ENCODE measurements at regions not wholly inside any gene's neighbourhood (a gene's known extent, or its start where the extent isn't known, plus 50 kb on each side); places are given as distances from the start of the nearest gene placed in this dataset.
"Not testable (repeated sequence)": the region's sequence is repeated elsewhere in the genome, so short reads cannot be mapped to it uniquely, and the experiment has no call there.

- no peaks in the 10 kb centered on the region for H3K9me3 ChIP-seq (ENCODE audit: insufficient read depth, low read length)
- H3K4me1 ChIP-seq (ENCODE audit: insufficient read depth, insufficient read length) = no peaks in the 10 kb centered on the region
- no peaks in the 10 kb centered on the region for H3K36me3 ChIP-seq (ENCODE audit: insufficient read depth, insufficient read length, low read length)
- H3K4me3 ChIP-seq (ENCODE audit: insufficient read length, low read depth) = no peak overlapping the region
- TF ChIP-seq ZNF274 (IDR thresholded peaks at IDR 0.05; ENCODE audit: low read depth, low read length) (no peak), YY1 (IDR thresholded peaks at IDR 0.05; ENCODE audit: insufficient read depth, insufficient read length) (no peak), SUZ12 (IDR thresholded peaks at IDR 0.05; ENCODE audit: extremely low read depth, insufficient read depth, insufficient read length) (no peak)
- no peaks in the 10 kb centered on the region for H3K27me3 ChIP-seq (ENCODE audit: insufficient read depth, insufficient read length)
- H3K9ac ChIP-seq (ENCODE audit: insufficient read length, low read depth) = no peak overlapping the region
- no peak for DNase-seq (ENCODE audit: low read depth, low spot score)
These were observed 1132.1 kb upstream of the ALCAM start for GRCh38 chr3:104234442-104235194.

GRCh38 chr3:104244680-104245220, 1122.0 kb upstream of the ALCAM start:
- no peak for DNase-seq (ENCODE audit: low read depth, low spot score)
- Histone ChIP-seq H3K36me3 (ENCODE audit: insufficient read depth, insufficient read length, low read length) (no peaks in the 10 kb centered on the region), H3K9ac (ENCODE audit: insufficient read length, low read depth) (no peak overlapping the region), H3K27me3 (ENCODE audit: insufficient read depth, insufficient read length) (no peaks in the 10 kb centered on the region), H3K9me3 (ENCODE audit: insufficient read depth, low read length) (no peaks in the 10 kb centered on the region), H3K4me3 (ENCODE audit: insufficient read length, low read depth) (no peak overlapping the region), H3K4me1 (ENCODE audit: insufficient read depth, insufficient read length) (no peaks in the 10 kb centered on the region)
- TF ChIP-seq YY1 (IDR thresholded peaks at IDR 0.05; ENCODE audit: insufficient read depth, insufficient read length) (no peak), SUZ12 (IDR thresholded peaks at IDR 0.05; ENCODE audit: extremely low read depth, insufficient read depth, insufficient read length) (no peak), ZNF274 (IDR thresholded peaks at IDR 0.05; ENCODE audit: low read depth, low read length) (no peak)

GRCh38 chr3:104245261-104245660, 1121.4 kb upstream of the ALCAM start:
- no peaks in the 10 kb centered on the region for H3K36me3 ChIP-seq (ENCODE audit: insufficient read depth, insufficient read length, low read length)
- no peaks in the 10 kb centered on the region for H3K9me3 ChIP-seq (ENCODE audit: insufficient read depth, low read length)
- DNase-seq (ENCODE audit: low read depth, low spot score) = no peak
- TF ChIP-seq ZNF274 (IDR thresholded peaks at IDR 0.05; ENCODE audit: low read depth, low read length) (no peak), SUZ12 (IDR thresholded peaks at IDR 0.05; ENCODE audit: extremely low read depth, insufficient read depth, insufficient read length) (no peak), YY1 (IDR thresholded peaks at IDR 0.05; ENCODE audit: insufficient read depth, insufficient read length) (no peak)
- H3K4me3 ChIP-seq (ENCODE audit: insufficient read length, low read depth) = no peak overlapping the region
- no peaks in the 10 kb centered on the region for H3K27me3 ChIP-seq (ENCODE audit: insufficient read depth, insufficient read length)
- no peaks in the 10 kb centered on the region for H3K4me1 ChIP-seq (ENCODE audit: insufficient read depth, insufficient read length)
- H3K9ac ChIP-seq (ENCODE audit: insufficient read length, low read depth) = no peak overlapping the region

GRCh38 chr3:104245981-104246380, 1120.7 kb upstream of the ALCAM start:
- H3K27me3 ChIP-seq (ENCODE audit: insufficient read depth, insufficient read length) = no peaks in the 10 kb centered on the region
- H3K4me3 ChIP-seq (ENCODE audit: insufficient read length, low read depth) = no peak overlapping the region
- no peaks in the 10 kb centered on the region for H3K36me3 ChIP-seq (ENCODE audit: insufficient read depth, insufficient read length, low read length)
- H3K9me3 ChIP-seq (ENCODE audit: insufficient read depth, low read length) = no peaks in the 10 kb centered on the region
- no peaks in the 10 kb centered on the region for H3K4me1 ChIP-seq (ENCODE audit: insufficient read depth, insufficient read length)
- TF ChIP-seq ZNF274 (IDR thresholded peaks at IDR 0.05; ENCODE audit: low read depth, low read length) (no peak), SUZ12 (IDR thresholded peaks at IDR 0.05; ENCODE audit: extremely low read depth, insufficient read depth, insufficient read length) (no peak)
- DNase-seq (ENCODE audit: low read depth, low spot score) = no peak
- H3K9ac ChIP-seq (ENCODE audit: insufficient read length, low read depth) = no peak overlapping the region

GRCh38 chr3:104257486-104257885, 1109.2 kb upstream of the ALCAM start:
- no peaks in the 10 kb centered on the region for H3K9me3 ChIP-seq (ENCODE audit: insufficient read depth, low read length)
- no peak for DNase-seq (ENCODE audit: low read depth, low spot score)
- H3K27me3 ChIP-seq (ENCODE audit: insufficient read depth, insufficient read length) = no peaks in the 10 kb centered on the region
- TF ChIP-seq SUZ12 (IDR thresholded peaks at IDR 0.05; ENCODE audit: extremely low read depth, insufficient read depth, insufficient read length) (no peak), ZNF274 (IDR thresholded peaks at IDR 0.05; ENCODE audit: low read depth, low read length) (no peak), YY1 (IDR thresholded peaks at IDR 0.05; ENCODE audit: insufficient read depth, insufficient read length) (no peak)
- no peaks in the 10 kb centered on the region for H3K4me1 ChIP-seq (ENCODE audit: insufficient read depth, insufficient read length)
- H3K9ac ChIP-seq (ENCODE audit: insufficient read length, low read depth) = no peak overlapping the region
- H3K4me3 ChIP-seq (ENCODE audit: insufficient read length, low read depth) = no peak overlapping the region
- no peaks in the 10 kb centered on the region for H3K36me3 ChIP-seq (ENCODE audit: insufficient read depth, insufficient read length, low read length)

- no peaks in the 10 kb centered on the region for H3K27me3 ChIP-seq (ENCODE audit: insufficient read depth, insufficient read length)
- H3K9ac ChIP-seq (ENCODE audit: insufficient read length, low read depth) = no peak overlapping the region
- H3K4me3 ChIP-seq (ENCODE audit: insufficient read length, low read depth) = no peak overlapping the region
- TF ChIP-seq SUZ12 (IDR thresholded peaks at IDR 0.05; ENCODE audit: extremely low read depth, insufficient read depth, insufficient read length) (no peak), ZNF274 (IDR thresholded peaks at IDR 0.05; ENCODE audit: low read depth, low read length) (no peak), YY1 (IDR thresholded peaks at IDR 0.05; ENCODE audit: insufficient read depth, insufficient read length) (no peak)
- DNase-seq (ENCODE audit: low read depth, low spot score) = no peak
- no peaks in the 10 kb centered on the region for H3K9me3 ChIP-seq (ENCODE audit: insufficient read depth, low read length)
- H3K36me3 ChIP-seq (ENCODE audit: insufficient read depth, insufficient read length, low read length) = no peaks in the 10 kb centered on the region
- H3K4me1 ChIP-seq (ENCODE audit: insufficient read depth, insufficient read length) = no peaks in the 10 kb centered on the region
These were observed 1103.2 kb upstream of the ALCAM start for GRCh38 chr3:104263477-104263876.

- H3K9me3 ChIP-seq (ENCODE audit: insufficient read depth, low read length) = peaks cover 12% of the 10 kb centered on the region; the same call in 1 of the 2 replicates
- H3K4me1 ChIP-seq (ENCODE audit: insufficient read depth, insufficient read length); H3K9ac ChIP-seq (ENCODE audit: insufficient read length, low read depth); DNase-seq (ENCODE audit: low read depth, low spot score); H3K4me3 ChIP-seq (ENCODE audit: insufficient read length, low read depth); H3K27me3 ChIP-seq (ENCODE audit: insufficient read depth, insufficient read length); H3K36me3 ChIP-seq (ENCODE audit: insufficient read depth, insufficient read length, low read length): not testable (repeated sequence)
These were observed 1100.5 kb upstream of the ALCAM start for GRCh38 chr3:104266219-104266618.
